SU-DHL-6 (cell line): ENCODE measurements at regions not wholly inside any gene's neighbourhood (a gene's known extent, or its start where the extent isn't known, plus 50 kb on each side); places are given as distances from the start of the nearest gene placed in this dataset.

Source experiments
- H2AFZ ChIP-seq: fragments of 200-600 bp; sonication (generic); 2 replicates; pipeline ENCODE4 v1.6.1; 2014; ENCODE audit warnings: low read depth, mild to moderate bottlenecking, moderate library complexity, mixed read lengths, antibody characterized with exemption, low read length; ENCODE audit not compliant: severe bottlenecking
- H3F3A ChIP-seq: fragments of 200-600 bp; shearing (Covaris generic); 2 replicates; pipeline ENCODE4 v1.6.0; 2016; ENCODE audit warnings: antibody characterized with exemption, mild to moderate bottlenecking; ENCODE audit not compliant: insufficient read depth
- H3K27ac ChIP-seq: fragments of 200-600 bp; sonication (generic); 2 replicates; pipeline ENCODE4 v1.5.1; 2016; ENCODE audit warnings: low read depth, mild to moderate bottlenecking, low read length, moderate library complexity, mixed read lengths
- H3K27me3 ChIP-seq: fragments of 200-600 bp; sonication (generic), shearing (Covaris generic); 2 replicates; pipeline ENCODE4 v1.6.0; 2014; ENCODE audit warnings: mild to moderate bottlenecking, low read length
- H3K36me3 ChIP-seq: fragments of 200-600 bp; sonication (generic); 2 replicates; pipeline ENCODE4 v1.6.1; 2014; ENCODE audit warnings: mild to moderate bottlenecking, low read length, mixed read lengths
- H3K4me2 ChIP-seq: fragments of 300-600, 200-600 bp; shearing (Covaris generic), sonication (generic); 2 replicates; pipeline ENCODE4 v1.6.0; 2014; ENCODE audit warnings: low read length, low read depth, mild to moderate bottlenecking; ENCODE audit not compliant: poor library complexity, severe bottlenecking
- H3K4me3 ChIP-seq: fragments of 200-600 bp; sonication (generic); 2 replicates; pipeline ENCODE4 v1.5.1; 2014; ENCODE audit warnings: antibody characterized with exemption, low read length, mild to moderate bottlenecking, mixed read lengths; ENCODE audit not compliant: insufficient read depth, poor library complexity, severe bottlenecking
- H3K79me2 ChIP-seq: fragments of 200-600 bp; sonication (generic); 2 replicates; pipeline ENCODE4 v1.6.1; 2014; ENCODE audit warnings: mild to moderate bottlenecking, low read length, moderate library complexity; ENCODE audit not compliant: insufficient read depth
- H3K9ac ChIP-seq: fragments of 200-600 bp; sonication (generic); 2 replicates; pipeline ENCODE4 v1.7.0; 2014; ENCODE audit warnings: mild to moderate bottlenecking, low read length
- H3K9me2 ChIP-seq: fragments of 200-600 bp; sonication (generic); replicated peaks from 2 replicates; pipeline ENCODE4 v1.6.1; 2014; ENCODE audit warnings: low read length; ENCODE audit not compliant: insufficient read depth
- H3K9me3 ChIP-seq: fragments of 200-600 bp; sonication (generic); 2 replicates; pipeline ENCODE4 v1.6.1; 2014; ENCODE audit warnings: low read length, mixed read lengths; ENCODE audit not compliant: insufficient read depth
- H4K20me1 ChIP-seq: fragments of 200-600 bp; sonication (generic); 2 replicates; pipeline ENCODE4 v1.6.1; 2014; ENCODE audit warnings: low read depth, mild to moderate bottlenecking, antibody characterized with exemption, low read length, moderate library complexity, mixed read lengths
- EZH2phosphoT487 ChIP-seq: fragments of 200-600 bp; sonication (generic), shearing (Covaris generic); conservative IDR thresholded peaks from 2 replicates; pipeline ENCODE4 v1.6.1; 2018; ENCODE audit warnings: mild to moderate bottlenecking, antibody characterized with exemption, low read length, moderate library complexity, mixed read lengths
- TF ChIP-seq, protein P1 (sequence below): fragments of 200-600 bp; sonication (generic); IDR thresholded peaks from one replicate; pipeline ENCODE4 v1.5.1; 2017; ENCODE audit warnings: antibody characterized with exemption, mild to moderate bottlenecking, low read length, moderate library complexity; ENCODE audit not compliant: insufficient read depth, poor library complexity, severe bottlenecking

DNA sequence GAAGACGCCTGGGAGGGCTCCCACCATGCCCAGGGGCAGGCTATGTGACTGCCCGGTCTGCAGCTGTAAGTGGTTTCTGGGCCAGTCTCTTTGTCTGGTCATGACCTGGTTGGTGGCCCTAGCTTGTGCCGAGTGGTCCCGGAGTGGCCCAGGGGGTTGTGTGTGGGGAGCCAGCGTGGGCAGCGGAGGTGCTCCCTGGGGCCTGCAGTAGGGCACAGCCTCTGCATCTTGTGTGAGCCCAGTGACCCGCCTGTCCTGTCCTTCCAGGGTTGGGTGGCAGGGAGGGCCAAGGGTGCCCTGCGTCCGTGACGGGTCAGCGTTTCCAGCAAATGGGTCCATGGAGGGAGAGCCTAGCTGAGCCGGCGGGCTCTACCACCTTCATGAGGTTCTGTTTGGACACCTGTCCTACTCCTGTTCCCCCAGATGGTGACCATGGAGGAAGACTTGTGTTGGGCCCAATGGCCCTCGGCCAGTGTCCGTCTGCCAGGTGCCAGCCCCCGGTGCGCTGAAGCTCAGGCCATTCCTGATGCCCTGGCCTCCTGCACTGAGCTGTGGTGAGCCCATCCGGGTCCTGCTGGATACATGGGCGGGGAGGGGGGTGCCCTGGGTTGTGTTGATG lies 215.4 kb downstream of the SNRPN start:
- Histone ChIP-seq H3K9me2 (no peaks in the 10 kb centered on the region), H3K9ac (no peak overlapping the region), H3K79me2 (no peaks in the 10 kb centered on the region), H3K27ac (no peak overlapping the region), H3K9me3 (no peaks in the 10 kb centered on the region), H4K20me1 (no peaks in the 10 kb centered on the region), H3K36me3 (no peaks in the 10 kb centered on the region), H3K27me3 (no peaks in the 10 kb centered on the region), H3K4me3 (no peak overlapping the region), H2AFZ (no peak overlapping the region), H3F3A (no peaks in the 10 kb centered on the region), H3K4me2 (no peak overlapping the region)
- TF ChIP-seq EZH2phosphoT487: no peak
- TF ChIP-seq, protein P1, sequence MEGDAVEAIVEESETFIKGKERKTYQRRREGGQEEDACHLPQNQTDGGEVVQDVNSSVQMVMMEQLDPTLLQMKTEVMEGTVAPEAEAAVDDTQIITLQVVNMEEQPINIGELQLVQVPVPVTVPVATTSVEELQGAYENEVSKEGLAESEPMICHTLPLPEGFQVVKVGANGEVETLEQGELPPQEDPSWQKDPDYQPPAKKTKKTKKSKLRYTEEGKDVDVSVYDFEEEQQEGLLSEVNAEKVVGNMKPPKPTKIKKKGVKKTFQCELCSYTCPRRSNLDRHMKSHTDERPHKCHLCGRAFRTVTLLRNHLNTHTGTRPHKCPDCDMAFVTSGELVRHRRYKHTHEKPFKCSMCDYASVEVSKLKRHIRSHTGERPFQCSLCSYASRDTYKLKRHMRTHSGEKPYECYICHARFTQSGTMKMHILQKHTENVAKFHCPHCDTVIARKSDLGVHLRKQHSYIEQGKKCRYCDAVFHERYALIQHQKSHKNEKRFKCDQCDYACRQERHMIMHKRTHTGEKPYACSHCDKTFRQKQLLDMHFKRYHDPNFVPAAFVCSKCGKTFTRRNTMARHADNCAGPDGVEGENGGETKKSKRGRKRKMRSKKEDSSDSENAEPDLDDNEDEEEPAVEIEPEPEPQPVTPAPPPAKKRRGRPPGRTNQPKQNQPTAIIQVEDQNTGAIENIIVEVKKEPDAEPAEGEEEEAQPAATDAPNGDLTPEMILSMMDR: no peak

DNA sequence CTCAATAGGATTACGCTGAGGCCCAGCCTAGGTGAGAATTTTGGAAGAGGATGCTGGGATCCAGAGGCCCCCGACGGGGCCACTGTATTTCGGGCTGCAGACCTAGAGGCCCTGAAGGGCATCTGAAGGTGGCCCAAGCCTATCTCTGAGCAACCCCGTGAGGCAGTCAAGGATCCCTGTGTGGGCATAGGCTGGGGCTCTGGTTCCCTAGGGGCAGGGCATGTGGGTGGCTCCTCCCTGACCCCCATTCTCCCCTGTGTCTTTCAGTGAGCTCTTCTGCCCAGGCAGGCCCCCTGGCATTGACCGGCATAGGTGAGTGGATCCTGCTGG lies 216.0 kb downstream of the SNRPN start:
- H3K9me2 ChIP-seq: no peaks in the 10 kb centered on the region
- no peak overlapping the region for H3K9ac ChIP-seq
- H3K4me2 ChIP-seq: no peak overlapping the region
- H3K27me3 ChIP-seq: no peaks in the 10 kb centered on the region
- no peaks in the 10 kb centered on the region for H3K36me3 ChIP-seq
- no peak overlapping the region for H2AFZ ChIP-seq
- H3K9me3 ChIP-seq: no peaks in the 10 kb centered on the region
- no peak for TF ChIP-seq EZH2phosphoT487
- TF ChIP-seq, protein P1: no peak
- H3K27ac ChIP-seq: no peak overlapping the region
- H4K20me1 ChIP-seq: no peaks in the 10 kb centered on the region
- no peaks in the 10 kb centered on the region for H3F3A ChIP-seq
- no peaks in the 10 kb centered on the region for H3K79me2 ChIP-seq
- no peak overlapping the region for H3K4me3 ChIP-seq

DNA sequence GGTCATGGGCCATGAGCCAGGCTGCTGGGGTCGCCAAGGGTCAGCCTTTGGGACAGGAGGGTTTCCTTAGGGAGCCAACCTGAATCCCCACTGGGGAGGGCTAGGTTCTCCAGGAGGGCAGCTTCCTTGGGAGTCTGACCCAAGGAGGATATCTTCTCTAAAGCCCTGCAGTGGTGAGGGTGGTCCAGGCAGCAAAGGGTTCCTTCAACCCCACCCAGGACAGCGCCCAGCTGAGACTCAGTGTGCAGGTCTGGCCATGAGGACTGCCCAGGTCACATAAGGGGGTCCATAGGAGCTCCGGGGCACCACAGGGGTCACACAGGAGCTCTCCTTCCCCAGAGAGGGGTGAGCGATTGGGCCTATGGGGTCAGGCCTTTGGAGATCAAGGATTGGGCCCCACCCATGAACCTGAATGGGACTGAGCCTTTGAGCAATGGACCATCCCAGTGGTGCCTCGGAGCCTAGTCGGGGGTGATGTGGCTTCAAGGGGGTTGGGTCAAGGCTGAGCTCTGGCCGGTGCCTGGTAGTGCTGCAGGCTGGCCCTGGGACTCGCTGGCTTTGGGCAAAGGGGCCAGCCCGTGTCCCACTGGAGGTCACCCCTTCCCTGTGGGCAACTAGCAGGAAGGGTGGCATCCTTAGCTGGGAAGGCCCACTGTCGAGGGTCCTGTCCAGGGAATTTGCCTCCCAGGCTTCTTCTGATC lies 216.5 kb downstream of the SNRPN start:
- no peaks in the 10 kb centered on the region for H4K20me1 ChIP-seq
- H3K79me2 ChIP-seq: no peaks in the 10 kb centered on the region
- H3K36me3 ChIP-seq: no peaks in the 10 kb centered on the region
- no peaks in the 10 kb centered on the region for H3K9me2 ChIP-seq
- no peaks in the 10 kb centered on the region for H3F3A ChIP-seq
- no peak overlapping the region for H3K27ac ChIP-seq
- H3K27me3 ChIP-seq: no peaks in the 10 kb centered on the region
- no peak overlapping the region for H2AFZ ChIP-seq
- H3K4me2 ChIP-seq: no peak overlapping the region
- no peak overlapping the region for H3K9ac ChIP-seq
- H3K4me3 ChIP-seq: no peak overlapping the region
- no peak for TF ChIP-seq EZH2phosphoT487
- TF ChIP-seq, protein P1: no peak
- H3K9me3 ChIP-seq: no peaks in the 10 kb centered on the region
